SK-N-SH (cell line): ENCODE measurements at regions not wholly inside any gene's neighbourhood (a gene's known extent, or its start where the extent isn't known, plus 50 kb on each side); places are given as distances from the start of the nearest gene placed in this dataset.

Source experiments
- CTCF ChIA-PET: fragments of 300-600, 350-600 bp; formaldehyde crosslinking; extraction: SDS; loops from one replicate; lab custom pipeline; 2021; lab: Yijun Ruan, JAX
- POLR2A ChIA-PET: fragments of 350-600 bp; sonication (Branson Sonifier 250); formaldehyde crosslinking; extraction: SDS; loops from one replicate; lab custom pipeline; 2020; ENCODE audit warnings: antibody characterized with exemption, inconsistent platforms; lab: Yijun Ruan, JAX
- DNase-seq: peaks from one replicate; pipeline ENCODE4 v3.0.0; 2012
- H2AFZ ChIP-seq: fragments of 200-600 bp; sonication (generic); 2 replicates; pipeline ENCODE4 v1.8.1; 2016; ENCODE audit warnings: antibody characterized with exemption, mild to moderate bottlenecking, low read depth
- H3F3A ChIP-seq: fragments of 200-600 bp; sonication (generic); replicated peaks from 2 replicates; pipeline ENCODE3; 2016; ENCODE audit warnings: antibody characterized with exemption, mild to moderate bottlenecking; ENCODE audit not compliant: insufficient read depth
- H3K27ac ChIP-seq, 2 experiments: fragments of 200-500 bp in 1 of 2; fragments of 200-600 bp in 1 of 2; sonication (Bioruptor generic) in 1 of 2; sonication (generic), shearing (Covaris generic) in 1 of 2; 2 replicates each; pipeline versions ENCODE4 v1.5.1 to v1.6.1; 2014 to 2016; ENCODE audit warnings: low read depth in 2 of 2, inconsistent platforms in 1 of 2, low read length in 1 of 2, mild to moderate bottlenecking in 1 of 2, mixed read lengths in 1 of 2
- H3K27me3 ChIP-seq: fragments of 200-600 bp; sonication (generic), shearing (Covaris generic); 2 replicates; pipeline ENCODE4 v1.6.1; 2016; ENCODE audit warnings: mixed run types; ENCODE audit not compliant: insufficient read depth
- H3K36me3 ChIP-seq, 2 experiments: fragments of 200-500 bp in 1 of 2; fragments of 200-600 bp in 1 of 2; sonication (Bioruptor generic) in 1 of 2; sonication (generic) in 1 of 2; replicated peaks in 1 of 2; 2 replicates each; pipeline versions ENCODE3 to v1.5.1; 2014 to 2016; ENCODE audit warnings: low read length in 1 of 2, mild to moderate bottlenecking in 1 of 2; ENCODE audit not compliant: insufficient read depth in 2 of 2, control insufficient read depth in 1 of 2
- H3K4me1 ChIP-seq, 2 experiments: fragments of 200-500 bp in 1 of 2; fragments of 200-600 bp in 1 of 2; sonication (Bioruptor generic) in 1 of 2; sonication (generic), shearing (Covaris generic) in 1 of 2; 2 replicates each; pipeline versions ENCODE4 v1.5.1 to v1.6.1; 2014 to 2016; ENCODE audit warnings: low read depth in 1 of 2, low read length in 1 of 2, mixed run types in 1 of 2; ENCODE audit not compliant: insufficient read depth in 2 of 2, control insufficient read depth in 1 of 2
- H3K4me2 ChIP-seq: fragments of 200-600 bp; sonication (generic), shearing (Covaris generic); 2 replicates; pipeline ENCODE4 v1.6.1; 2017; ENCODE audit warnings: mixed run types
- H3K4me3 ChIP-seq, 2 experiments: fragments of 200-500 bp in 1 of 2; fragments of 200-600 bp in 1 of 2; sonication (Bioruptor generic) in 1 of 2; sonication (generic), shearing (Covaris generic) in 1 of 2; 2 replicates each; pipeline versions ENCODE4 v1.5.1 to v1.8.1; 2014 to 2016; ENCODE audit warnings: low read depth in 2 of 2, inconsistent platforms in 1 of 2, low read length in 1 of 2, mild to moderate bottlenecking in 1 of 2, mixed read lengths in 1 of 2, moderate library complexity in 1 of 2
- H3K79me2 ChIP-seq: fragments of 200-600 bp; sonication (generic); 2 replicates; pipeline ENCODE4 v1.8.1; 2017; ENCODE audit warnings: mild to moderate bottlenecking; ENCODE audit not compliant: insufficient read depth
- H3K9ac ChIP-seq: fragments of 200-600 bp; sonication (generic); 2 replicates; pipeline ENCODE4 v1.6.1; 2017; ENCODE audit warnings: mixed run types
- H3K9me2 ChIP-seq: fragments of 200-600 bp; sonication (generic); 2 replicates; pipeline ENCODE4 v1.6.1; 2017; ENCODE audit warnings: mixed run types
- H3K9me3 ChIP-seq: fragments of 200-600 bp; sonication (generic); 2 replicates; pipeline ENCODE4 v1.6.1; 2017; ENCODE audit warnings: mixed run types, mild to moderate bottlenecking, moderate library complexity
- H4K20me1 ChIP-seq: fragments of 200-600 bp; sonication (generic); 2 replicates; pipeline ENCODE4 v1.6.1; 2017; ENCODE audit warnings: mild to moderate bottlenecking, mixed run types; ENCODE audit not compliant: insufficient read depth
- CHD2 ChIP-seq: fragments of 150-350 bp; IDR thresholded peaks from 2 replicates; pipeline ENCODE4 v1.6.1; 2018; ENCODE audit warnings: low read length; ENCODE audit not compliant: partially characterized antibody
- ELF1 ChIP-seq: IDR thresholded peaks from 2 replicates; pipeline ENCODE4 v1.4.0; 2012
- EZH2phosphoT487 ChIP-seq: fragments of 200-600 bp; sonication (generic); IDR thresholded peaks from 2 replicates; pipeline ENCODE4 v1.6.1; 2017; ENCODE audit warnings: low read depth, mixed run types, mild to moderate bottlenecking, antibody characterized with exemption, moderate library complexity, borderline replicate concordance
- FOSL2 ChIP-seq: IDR thresholded peaks from 2 replicates; pipeline ENCODE4 v1.4.0; 2012; ENCODE audit warnings: low read depth, mild to moderate bottlenecking, moderate library complexity, borderline replicate concordance
- FOXJ3 ChIP-seq: sonication (generic); formaldehyde crosslinking; IDR thresholded peaks from 2 replicates; pipeline ENCODE4 v1.5.1; 2020; ENCODE audit warnings: mild to moderate bottlenecking, missing genetic modification reagents
- FOXM1 ChIP-seq: IDR thresholded peaks from 2 replicates; pipeline ENCODE4 v1.4.0; 2012; ENCODE audit warnings: low read depth, mild to moderate bottlenecking
- GATA2 ChIP-seq: sonication (generic); formaldehyde crosslinking; IDR thresholded peaks from 2 replicates; pipeline ENCODE4 v1.5.0; 2020; ENCODE audit warnings: mild to moderate bottlenecking, missing genetic modification reagents
- MEF2A ChIP-seq: IDR thresholded peaks from 2 replicates; pipeline ENCODE4 v1.4.0; 2012; ENCODE audit warnings: low read depth, borderline replicate concordance
- MXI1 ChIP-seq: IDR thresholded peaks from 2 replicates; pipeline ENCODE4 v1.6.1; 2012; ENCODE audit warnings: mild to moderate bottlenecking, low read depth, low read length, improper control_type of control experiment
- NFIC ChIP-seq: IDR thresholded peaks from 2 replicates; pipeline ENCODE4 v1.4.0; 2012; ENCODE audit warnings: borderline replicate concordance
- NRF1 ChIP-seq: IDR thresholded peaks from 2 replicates; pipeline ENCODE4 v1.6.1; 2012; ENCODE audit warnings: low read depth, mild to moderate bottlenecking, low read length
- POLR2AphosphoS5 ChIP-seq: IDR thresholded peaks from 2 replicates; pipeline ENCODE4 v1.6.1; 2012; ENCODE audit warnings: low read depth, low read length
- RAD21 ChIP-seq: IDR thresholded peaks from 2 replicates; pipeline ENCODE4 v1.6.1; 2012; ENCODE audit warnings: mild to moderate bottlenecking, low read length
- RCOR1 ChIP-seq: fragments of 150-350 bp; IDR thresholded peaks from 2 replicates; pipeline ENCODE4 v1.6.1; 2017; ENCODE audit warnings: antibody characterized with exemption, low read length
- RFX5 ChIP-seq: IDR thresholded peaks from 2 replicates; pipeline ENCODE4 v1.6.1; 2012; ENCODE audit warnings: mild to moderate bottlenecking, improper control_type of control experiment, low read length
- RXRA ChIP-seq: IDR thresholded peaks from 2 replicates; pipeline ENCODE4 v1.4.0; 2012; ENCODE audit warnings: low read depth, mild to moderate bottlenecking, borderline replicate concordance
- SIN3A ChIP-seq: IDR thresholded peaks from 2 replicates; pipeline ENCODE4 v1.6.1; 2012; ENCODE audit warnings: low read depth, mild to moderate bottlenecking, low read length, moderate library complexity, borderline replicate concordance
- SMC3 ChIP-seq: IDR thresholded peaks from 2 replicates; pipeline ENCODE4 v1.6.1; 2012; ENCODE audit warnings: low read depth, low read length, improper control_type of control experiment
- TCF12 ChIP-seq: IDR thresholded peaks from 2 replicates; pipeline ENCODE4 v1.4.0; 2012
- TEAD4 ChIP-seq: IDR thresholded peaks from 2 replicates; pipeline ENCODE4 v1.4.0; 2012; ENCODE audit warnings: mild to moderate bottlenecking, borderline replicate concordance; ENCODE audit not compliant: insufficient read depth
- USF2 ChIP-seq: fragments of 150-350 bp; IDR thresholded peaks from 2 replicates; pipeline ENCODE4 v1.6.1; 2017; ENCODE audit warnings: antibody characterized with exemption, low read length, low read depth, borderline replicate concordance
- YY1 ChIP-seq: IDR thresholded peaks from 2 replicates; pipeline ENCODE4 v1.4.0; 2012; ENCODE audit warnings: low read depth, mild to moderate bottlenecking
- WGBS: methylation state at CpG from one replicate; pipeline ENCODE4 v1.1.6; 2017; ENCODE audit warnings: low lambda C conversion rate; 5-methylcytosine and 5-hydroxymethylcytosine counted together
- TF ChIP-seq, protein P1 (sequence below): fragments of 200-600 bp; sonication (generic); IDR thresholded peaks from 2 replicates; pipeline ENCODE4 v1.6.1; 2017; ENCODE audit warnings: antibody characterized with exemption, mild to moderate bottlenecking, moderate library complexity
- TF ChIP-seq, protein P2 (sequence below): IDR thresholded peaks from 2 replicates; pipeline ENCODE4 v1.4.0; 2012; ENCODE audit warnings: low read depth
- TF ChIP-seq, protein P3 (sequence below): IDR thresholded peaks from 2 replicates; pipeline ENCODE4; 2012

GRCh38 chr6:164453835-164454234 is 855.6 kb downstream of the C6orf118 start:
- Histone ChIP-seq H3K4me1 (no peaks in the 10 kb centered on the region), H2AFZ (no peak overlapping the region), H3K4me2 (no peak overlapping the region)
- POLR2A ChIA-PET, result no interaction called here
- TF ChIP-seq, protein P1, sequence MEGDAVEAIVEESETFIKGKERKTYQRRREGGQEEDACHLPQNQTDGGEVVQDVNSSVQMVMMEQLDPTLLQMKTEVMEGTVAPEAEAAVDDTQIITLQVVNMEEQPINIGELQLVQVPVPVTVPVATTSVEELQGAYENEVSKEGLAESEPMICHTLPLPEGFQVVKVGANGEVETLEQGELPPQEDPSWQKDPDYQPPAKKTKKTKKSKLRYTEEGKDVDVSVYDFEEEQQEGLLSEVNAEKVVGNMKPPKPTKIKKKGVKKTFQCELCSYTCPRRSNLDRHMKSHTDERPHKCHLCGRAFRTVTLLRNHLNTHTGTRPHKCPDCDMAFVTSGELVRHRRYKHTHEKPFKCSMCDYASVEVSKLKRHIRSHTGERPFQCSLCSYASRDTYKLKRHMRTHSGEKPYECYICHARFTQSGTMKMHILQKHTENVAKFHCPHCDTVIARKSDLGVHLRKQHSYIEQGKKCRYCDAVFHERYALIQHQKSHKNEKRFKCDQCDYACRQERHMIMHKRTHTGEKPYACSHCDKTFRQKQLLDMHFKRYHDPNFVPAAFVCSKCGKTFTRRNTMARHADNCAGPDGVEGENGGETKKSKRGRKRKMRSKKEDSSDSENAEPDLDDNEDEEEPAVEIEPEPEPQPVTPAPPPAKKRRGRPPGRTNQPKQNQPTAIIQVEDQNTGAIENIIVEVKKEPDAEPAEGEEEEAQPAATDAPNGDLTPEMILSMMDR, result no peak
- TF ChIP-seq TCF12 (no peak), RAD21 (no peak), YY1 (no peak), MEF2A (no peak), RFX5 (no peak), CHD2 (no peak), SMC3 (no peak), MXI1 (no peak), USF2 (no peak), NRF1 (no peak), FOSL2 (no peak), FOXJ3 (CRISPR knock-in tag) (no peak), FOXM1 (no peak), TEAD4 (no peak), POLR2AphosphoS5 (no peak), GATA2 (no peak), RXRA (no peak), RCOR1 (no peak)
- TF ChIP-seq, all 33 proteins: peak for 0
- H3K27me3 ChIP-seq, result no peaks in the 10 kb centered on the region
- no peaks in the 10 kb centered on the region for H3K36me3 ChIP-seq
- WGBS, result 18% methylated on average over 3 of the region's 3 CpGs
- no peak overlapping the region for H3K27ac ChIP-seq
- H3K9me2 ChIP-seq, result no peaks in the 10 kb centered on the region
- no peak overlapping the region for H3K9ac ChIP-seq
- CTCF ChIA-PET, result no interaction called here
- 0 out of 2 replicates have a peak, but pooled peaks cover 3% of the 10 kb centered on the region for H3K9me3 ChIP-seq
- DNase-seq, result no peak
- no peaks in the 10 kb centered on the region for H3K79me2 ChIP-seq
- H3K4me3 ChIP-seq, result no peak overlapping the region
- H4K20me1 ChIP-seq, result no peaks in the 10 kb centered on the region
- no peaks in the 10 kb centered on the region for H3F3A ChIP-seq

- Histone ChIP-seq H3K36me3 (no peaks in the 10 kb centered on the region), H3K9me3 (0 out of 2 replicates have a peak, but pooled peaks cover 5% of the 10 kb centered on the region), H3K4me1 (no peaks in the 10 kb centered on the region), H3K79me2 (no peaks in the 10 kb centered on the region), H3K9ac (no peak overlapping the region), H3F3A (no peaks in the 10 kb centered on the region), H3K4me2 (no peak overlapping the region), H4K20me1 (no peaks in the 10 kb centered on the region), H3K9me2 (no peaks in the 10 kb centered on the region), H3K27ac (no peak overlapping the region), H2AFZ (no peak overlapping the region), H3K4me3 (no peak overlapping the region), H3K27me3 (no peaks in the 10 kb centered on the region)
- ChIA-PET POLR2A (no interaction called here), CTCF (interaction anchor here (0.6 kb wide), 1 partner anchor 1423 kb away, joined by 3 read pairs; no protein-coding TSS in a partner anchor)
- WGBS, result 27% methylated on average over 2 of the region's 2 CpGs
- DNase-seq, result no peak
- TF ChIP-seq EZH2phosphoT487 (no peak), SIN3A (no peak), NFIC (no peak), MXI1 (no peak), SMC3 (no peak), USF2 (no peak), MEF2A (no peak), FOXJ3 (CRISPR knock-in tag) (no peak), ELF1 (no peak)
- TF ChIP-seq, protein P2, sequence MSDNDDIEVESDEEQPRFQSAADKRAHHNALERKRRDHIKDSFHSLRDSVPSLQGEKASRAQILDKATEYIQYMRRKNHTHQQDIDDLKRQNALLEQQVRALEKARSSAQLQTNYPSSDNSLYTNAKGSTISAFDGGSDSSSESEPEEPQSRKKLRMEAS, result no peak
- TF ChIP-seq, protein P3, sequence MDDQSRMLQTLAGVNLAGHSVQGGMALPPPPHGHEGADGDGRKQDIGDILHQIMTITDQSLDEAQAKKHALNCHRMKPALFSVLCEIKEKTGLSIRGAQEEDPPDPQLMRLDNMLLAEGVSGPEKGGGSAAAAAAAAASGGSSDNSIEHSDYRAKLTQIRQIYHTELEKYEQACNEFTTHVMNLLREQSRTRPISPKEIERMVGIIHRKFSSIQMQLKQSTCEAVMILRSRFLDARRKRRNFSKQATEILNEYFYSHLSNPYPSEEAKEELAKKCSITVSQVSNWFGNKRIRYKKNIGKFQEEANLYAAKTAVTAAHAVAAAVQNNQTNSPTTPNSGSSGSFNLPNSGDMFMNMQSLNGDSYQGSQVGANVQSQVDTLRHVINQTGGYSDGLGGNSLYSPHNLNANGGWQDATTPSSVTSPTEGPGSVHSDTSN, result no peak
Observed at GRCh38 chr6:164442572-164442971, 866.8 kb downstream of the C6orf118 start.
